Pancreas (tissue), 10 donors: ENCODE measurements at regions not wholly inside any gene's neighbourhood (a gene's known extent, or its start where the extent isn't known, plus 50 kb on each side); places are given as distances from the start of the nearest gene placed in this dataset.

ENCODE experiments used
- ATAC-seq, 4 donors: fragments of 200-7000 bp; cut with Tn5 transposase; one replicate each; pipeline versions ENCODE4 v1.8.0 to v1.9.1; 2020; ENCODE audit warnings: mild to moderate bottlenecking in 4 of 4, moderate library complexity in 4 of 4
- DNase-seq, 6 donors: peaks; one replicate each; pipeline ENCODE4 v3.0.0-alpha.2; 2020
- FAIRE-seq: peaks from 2 replicates; lab custom pipeline; 2012; peaks lifted over from hg19 to GRCh38; lab: Jason Lieb, UNC
- H3K27ac ChIP-seq, 4 donors: fragments of 200-600 bp; sonication (generic); 1 replicate in 3 of 4; 2 replicates in 1 of 4; pipeline versions ENCODE4 v1.5.0 to v1.8.0; 2020
- H3K27me3 ChIP-seq, 4 donors: fragments of 200-600 bp; one replicate each; pipeline ENCODE4 v1.8.0; 2021
- H3K36me3 ChIP-seq, 3 donors: fragments of 200-600 bp; sonication (generic) in 1 of 3; one replicate each; pipeline versions ENCODE4 v1.5.0 to v1.8.0; 2020 to 2021
- H3K4me1 ChIP-seq, 3 donors: fragments of 200-600 bp; one replicate each; pipeline ENCODE4 v1.8.0; 2021
- H3K4me3 ChIP-seq, 4 donors: fragments of 200-600 bp; sonication (generic) in 2 of 4; one replicate each; pipeline versions ENCODE4 v1.5.0 to v1.8.0; 2020 to 2021
- H3K9me3 ChIP-seq, 4 donors: fragments of 200-600 bp; one replicate each; pipeline ENCODE4 v1.8.0; 2021
- WGBS, 2 donors: extraction: QIAGEN DNeasy Blood & Tissue Kit; methylation state at CpG; one replicate each; pipeline ENCODE4 v1.1.7; 2013; 5-methylcytosine and 5-hydroxymethylcytosine counted together
- intact Hi-C, 3 donors: fragments of 100-400 bp; cut with DNase I; formaldehyde crosslinking; loops; one replicate each; pipeline versions ENCODE4 v1.11.1 to v1.14.2; 2022
- TF ChIP-seq, protein P1 (sequence below), 4 donors: fragments of 200-600 bp; sonication (generic) in 3 of 4; IDR thresholded peaks; one replicate each; pipeline versions ENCODE4 v1.5.0 to v1.8.0; 2021; ENCODE audit warnings: antibody characterized with exemption in 4 of 4
- donor health status: healthy with polysubstance abuse.
- donor health status: DM: no; HTN: no; CAD: no; lungs with moderate emphysema.
- donor health status: DM: no; HTN: no; CAD: no.
- donor health status: control.
- donor health status: control.
- donor health status: Bipolar disorder and iron deficiency.
- donor health status: DM: yes; HTN: yes; CAD: no.
- donor health status: DM: no; HTN: no; CAD: no.
- donor health status: DM: no; HTN: no; CAD: no.
- donor health status: DM: yes; HTN: yes; CAD: no.

DNA sequence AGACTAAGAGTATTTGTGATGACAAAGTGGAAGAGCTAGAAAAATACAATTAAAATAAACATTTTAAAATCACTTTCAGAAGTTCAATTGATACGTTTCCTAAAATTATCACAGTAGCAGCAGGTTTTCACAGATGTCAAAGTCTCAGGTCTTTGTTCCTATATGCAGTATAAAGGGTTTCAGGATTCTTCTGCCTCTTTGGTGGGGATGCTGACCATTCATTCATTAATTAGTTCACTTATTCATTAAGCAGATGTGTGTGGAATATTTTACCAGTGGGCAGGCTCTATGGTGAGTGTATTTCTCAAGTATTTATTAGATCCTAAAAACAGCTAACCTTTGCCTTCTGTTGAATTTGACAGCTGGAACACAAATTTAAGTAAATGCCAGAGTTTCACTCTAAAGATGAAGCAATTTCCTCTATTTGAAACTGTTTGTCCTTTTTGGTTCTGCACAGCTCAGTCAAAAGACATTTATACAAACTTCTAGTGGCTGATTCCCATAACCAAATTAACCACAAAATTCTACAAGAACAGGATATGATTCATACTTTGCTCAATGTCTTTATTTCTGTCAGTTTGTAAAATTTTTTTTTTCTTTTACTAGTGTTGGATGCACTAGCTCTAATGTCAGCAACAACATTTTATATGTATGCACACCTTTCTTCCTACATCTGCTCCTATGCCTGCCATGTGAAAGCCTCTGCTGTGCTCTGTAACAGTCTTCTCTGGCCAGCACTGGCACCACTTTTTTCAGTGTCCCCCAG is 75.9 kb upstream of the PRR16 start:
- TF ChIP-seq, protein P1, sequence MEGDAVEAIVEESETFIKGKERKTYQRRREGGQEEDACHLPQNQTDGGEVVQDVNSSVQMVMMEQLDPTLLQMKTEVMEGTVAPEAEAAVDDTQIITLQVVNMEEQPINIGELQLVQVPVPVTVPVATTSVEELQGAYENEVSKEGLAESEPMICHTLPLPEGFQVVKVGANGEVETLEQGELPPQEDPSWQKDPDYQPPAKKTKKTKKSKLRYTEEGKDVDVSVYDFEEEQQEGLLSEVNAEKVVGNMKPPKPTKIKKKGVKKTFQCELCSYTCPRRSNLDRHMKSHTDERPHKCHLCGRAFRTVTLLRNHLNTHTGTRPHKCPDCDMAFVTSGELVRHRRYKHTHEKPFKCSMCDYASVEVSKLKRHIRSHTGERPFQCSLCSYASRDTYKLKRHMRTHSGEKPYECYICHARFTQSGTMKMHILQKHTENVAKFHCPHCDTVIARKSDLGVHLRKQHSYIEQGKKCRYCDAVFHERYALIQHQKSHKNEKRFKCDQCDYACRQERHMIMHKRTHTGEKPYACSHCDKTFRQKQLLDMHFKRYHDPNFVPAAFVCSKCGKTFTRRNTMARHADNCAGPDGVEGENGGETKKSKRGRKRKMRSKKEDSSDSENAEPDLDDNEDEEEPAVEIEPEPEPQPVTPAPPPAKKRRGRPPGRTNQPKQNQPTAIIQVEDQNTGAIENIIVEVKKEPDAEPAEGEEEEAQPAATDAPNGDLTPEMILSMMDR (IDR thresholded peaks at IDR 0.05), result no peak
- Histone ChIP-seq H3K36me3 (no peaks in the 10 kb centered on the region), H3K27me3 (no peaks in the 10 kb centered on the region), H3K4me1 (no peaks in the 10 kb centered on the region), H3K27ac (no peak overlapping the region), H3K4me3 (no peak overlapping the region), H3K9me3 (no peaks in the 10 kb centered on the region)
- intact Hi-C loops, result no loop called here
- 48 to 60% methylated on average over 1 of the region's 1 CpG for WGBS, 2 donors
- FAIRE-seq (no peak), ATAC-seq (peak in 3 of 4 donors; percentile 31 to 67 (median 57)), DNase-seq (no peak)

DNA sequence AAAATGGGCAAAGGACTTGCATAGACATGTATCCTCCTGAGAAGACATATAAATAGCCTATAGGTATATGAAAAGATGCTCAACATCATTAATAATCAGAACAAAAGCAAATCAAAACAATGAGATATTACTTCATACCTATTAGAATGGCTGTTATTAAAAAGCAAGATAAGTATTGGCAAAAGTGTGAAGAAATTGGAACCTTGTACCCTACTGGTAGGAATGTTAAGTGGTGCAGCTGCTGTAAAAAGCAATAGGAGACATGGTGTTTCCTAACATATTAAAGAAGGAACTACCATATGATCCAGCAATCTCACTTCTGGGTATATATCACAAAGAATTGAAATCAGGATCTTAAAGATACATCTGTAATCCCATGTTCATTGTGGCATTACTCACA is 69.8 kb upstream of the PRR16 start:
- ATAC-seq (no peak), FAIRE-seq (no peak), DNase-seq (no peak)
- H3K27ac ChIP-seq, result no peak overlapping the region
- no peak overlapping the region for H3K4me3 ChIP-seq
- intact Hi-C loops, result no loop called here
- H3K9me3 ChIP-seq, result no peaks in the 10 kb centered on the region
- TF ChIP-seq, protein P1 (IDR thresholded peaks at IDR 0.05), result no peak
- H3K36me3 ChIP-seq, result no peaks in the 10 kb centered on the region
- H3K4me1 ChIP-seq, result no peaks in the 10 kb centered on the region
- H3K27me3 ChIP-seq, result no peaks in the 10 kb centered on the region

DNA sequence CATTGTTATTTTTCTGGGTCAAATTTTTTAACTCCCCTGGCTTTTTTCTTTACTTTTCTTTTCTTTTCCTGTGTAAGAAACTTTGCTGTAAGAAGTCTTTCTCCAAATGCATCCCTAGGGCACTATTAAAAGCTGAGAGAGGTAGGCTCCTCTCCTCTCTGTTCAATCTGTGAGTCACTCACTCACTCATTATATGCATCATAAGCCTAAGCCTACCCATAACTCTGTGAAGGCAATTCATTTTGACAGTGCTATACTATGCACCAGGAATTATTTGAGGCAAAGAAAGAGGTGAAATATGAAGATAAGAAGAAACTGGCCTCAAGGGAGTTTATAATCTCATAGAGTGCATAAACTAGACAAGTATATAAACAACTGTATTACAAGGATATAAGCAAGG is 67.9 kb upstream of the PRR16 start:
- no peaks in the 10 kb centered on the region for H3K27me3 ChIP-seq
- TF ChIP-seq, protein P1 (IDR thresholded peaks at IDR 0.05), result no peak
- no peak for ATAC-seq
- H3K36me3 ChIP-seq, result no peaks in the 10 kb centered on the region
- H3K27ac ChIP-seq, result no peak overlapping the region
- FAIRE-seq, result no peak
- DNase-seq, result no peak
- no peaks in the 10 kb centered on the region for H3K9me3 ChIP-seq
- H3K4me3 ChIP-seq, result no peak overlapping the region
- intact Hi-C loops, result no loop called here
- H3K4me1 ChIP-seq, result no peaks in the 10 kb centered on the region

DNA sequence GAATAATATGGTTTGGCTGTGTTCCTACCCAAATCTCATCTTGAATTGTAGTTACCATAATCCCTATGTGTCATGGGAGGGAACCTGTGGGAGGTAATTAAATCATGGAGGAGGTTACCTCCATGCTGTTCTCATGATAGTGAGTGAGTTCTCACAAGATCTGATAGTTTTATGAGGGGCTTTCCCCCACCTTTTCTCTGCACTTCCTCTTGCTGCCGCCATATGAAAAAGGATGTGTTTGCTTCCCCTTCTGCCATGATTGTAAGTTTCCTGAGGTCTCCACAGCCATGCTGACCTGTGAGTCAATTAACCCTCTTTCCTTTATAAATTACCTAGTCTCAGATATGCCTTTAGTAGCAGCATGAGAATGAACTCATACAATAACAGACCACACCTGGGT is 63.7 kb upstream of the PRR16 start:
- no peak for DNase-seq
- intact Hi-C loops, result no loop called here
- Histone ChIP-seq H3K9me3 (no peaks in the 10 kb centered on the region), H3K27ac (no peak overlapping the region), H3K4me3 (no peak overlapping the region), H3K27me3 (no peaks in the 10 kb centered on the region), H3K36me3 (no peaks in the 10 kb centered on the region), H3K4me1 (no peaks in the 10 kb centered on the region)
- 80 to 85% methylated on average over 1 of the region's 1 CpG for WGBS, 2 donors
- ATAC-seq, result no peak
- no peak for FAIRE-seq
- TF ChIP-seq, protein P1 (IDR thresholded peaks at IDR 0.05), result no peak

DNA sequence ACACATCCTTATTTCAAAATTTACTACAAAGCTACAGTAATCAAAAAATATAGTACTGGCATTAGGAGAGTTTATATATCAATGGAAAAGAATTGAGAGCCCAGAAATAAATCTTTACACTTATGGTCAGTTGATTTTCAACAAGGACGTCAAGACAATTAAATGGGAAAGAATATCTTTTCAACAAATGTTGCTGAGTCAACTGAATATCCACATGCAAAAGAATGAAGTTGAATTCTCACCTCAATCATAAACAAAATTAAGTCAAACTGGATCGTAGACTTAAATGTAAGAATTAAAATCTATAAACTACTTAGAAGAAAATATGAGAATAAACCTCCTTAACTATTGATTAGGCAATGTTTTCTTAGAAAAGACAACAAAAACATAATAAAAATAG is 61.5 kb upstream of the PRR16 start:
- intact Hi-C loops, result no loop called here
- Histone ChIP-seq H3K9me3 (no peaks in the 10 kb centered on the region), H3K27ac (no peak overlapping the region), H3K27me3 (no peaks in the 10 kb centered on the region), H3K4me1 (no peaks in the 10 kb centered on the region), H3K4me3 (no peak overlapping the region), H3K36me3 (no peaks in the 10 kb centered on the region)
- FAIRE-seq, result no peak
- no peak for ATAC-seq
- WGBS, 2 donors, result 63 to 73% methylated on average over 2 of the region's 2 CpGs
- TF ChIP-seq, protein P1 (IDR thresholded peaks at IDR 0.05), result no peak
- no peak for DNase-seq
